NB4 (cell line): ENCODE measurements at regions not wholly inside any gene's neighbourhood (a gene's known extent, or its start where the extent isn't known, plus 50 kb on each side); places are given as distances from the start of the nearest gene placed in this dataset.

ENCODE experiments used
- CTCF ChIP-seq: IDR thresholded peaks from one replicate; pipeline ENCODE4 v1.5.1; 2012; ENCODE audit warnings: low read depth, low read length
- MAX ChIP-seq: IDR thresholded peaks from 2 replicates; pipeline ENCODE4 v1.6.1; 2011; ENCODE audit warnings: low read depth, low read length
- POLR2A ChIP-seq: IDR thresholded peaks from 2 replicates; pipeline ENCODE4 v1.6.1; 2011; ENCODE audit warnings: mild to moderate bottlenecking; ENCODE audit not compliant: insufficient read length; ENCODE audit errors: extremely low read depth

- TF ChIP-seq MAX (no peak), CTCF (no peak), POLR2A (no peak)
These were observed 69.5 kb upstream of the ANKRD10 start for GRCh38 chr13:110984381-110984780.
